ENCODE measurements at regions not wholly inside any gene's neighbourhood (a gene's known extent, or its start where the extent isn't known, plus 50 kb on each side); places are given as distances from the start of the nearest gene placed in this dataset.

- ATAC-seq: no peak
- H3K27me3 ChIP-seq: peaks cover 0 to 3% (median 0%) of the 10 kb centered on the region in 3 donors
- intact Hi-C loops (cut with DNase I; ENCODE audit: low total_unique reads) (no loop called here), in situ Hi-C loops (cut with MboI; ENCODE audit: low sequenced_read_pairs in 4 of 4) (no loop called here)
- H3K9me3 ChIP-seq: no peaks in the 10 kb centered on the region
- TF ChIP-seq CTCF (IDR thresholded peaks at IDR 0.05 in 4 of 5, conservative IDR thresholded peaks at IDR 0.05 in 1 of 5): no peak
- no peak for TF ChIP-seq POLR2A (IDR thresholded peaks at IDR 0.05)
- no peak overlapping the region for H3K4me3 ChIP-seq
- H3K36me3 ChIP-seq: no peaks in the 10 kb centered on the region
- no peak for DNase-seq
- H3K27ac ChIP-seq: no peak overlapping the region
- H3K4me1 ChIP-seq: no peaks in the 10 kb centered on the region
These were observed 168.0 kb upstream of the ALKAL2 start for GRCh38 chr2:455913-456312.

- Histone ChIP-seq H3K27ac (no peak overlapping the region), H3K9me3 (no peaks in the 10 kb centered on the region), H3K4me1 (no peaks in the 10 kb centered on the region), H3K4me3 (no peak overlapping the region), H3K27me3 (peaks cover 0 to 3% (median 0%) of the 10 kb centered on the region in 3 donors), H3K36me3 (no peaks in the 10 kb centered on the region)
- in situ Hi-C loops (cut with MboI; ENCODE audit: low sequenced_read_pairs in 4 of 4): no loop called here
- ATAC-seq: no peak
- TF ChIP-seq CTCF (IDR thresholded peaks at IDR 0.05 in 4 of 5, conservative IDR thresholded peaks at IDR 0.05 in 1 of 5) (no peak), POLR2A (IDR thresholded peaks at IDR 0.05) (no peak)
- no peak for DNase-seq
- intact Hi-C loops (cut with DNase I; ENCODE audit: low total_unique reads): no loop called here
These were observed 167.3 kb upstream of the ALKAL2 start for GRCh38 chr2:455015-455705.

GRCh38 chr2:453132-453531 lies 165.2 kb upstream of the ALKAL2 start:
- ATAC-seq (no peak), DNase-seq (no peak)
- intact Hi-C loops (cut with DNase I; ENCODE audit: low total_unique reads): no loop called here
- in situ Hi-C loops (cut with MboI; ENCODE audit: low sequenced_read_pairs in 4 of 4): no loop called here
- TF ChIP-seq POLR2A (IDR thresholded peaks at IDR 0.05) (no peak), CTCF (IDR thresholded peaks at IDR 0.05 in 4 of 5, conservative IDR thresholded peaks at IDR 0.05 in 1 of 5) (no peak)
- Histone ChIP-seq H3K27me3 (peaks cover 0 to 3% (median 0%) of the 10 kb centered on the region in 3 donors), H3K4me1 (no peaks in the 10 kb centered on the region), H3K27ac (no peak overlapping the region), H3K9me3 (no peaks in the 10 kb centered on the region), H3K4me3 (no peak overlapping the region), H3K36me3 (no peaks in the 10 kb centered on the region)

- Histone ChIP-seq H3K9me3 (no peaks in the 10 kb centered on the region), H3K36me3 (no peaks in the 10 kb centered on the region), H3K27me3 (peaks cover 0 to 3% (median 0%) of the 10 kb centered on the region in 3 donors), H3K27ac (no peak overlapping the region), H3K4me3 (no peak overlapping the region), H3K4me1 (no peaks in the 10 kb centered on the region)
- no peak for TF ChIP-seq POLR2A (IDR thresholded peaks at IDR 0.05)
- no peak for TF ChIP-seq CTCF (IDR thresholded peaks at IDR 0.05 in 4 of 5, conservative IDR thresholded peaks at IDR 0.05 in 1 of 5)
- DNase-seq (no peak), ATAC-seq (no peak)
- in situ Hi-C loops (cut with MboI; ENCODE audit: low sequenced_read_pairs in 4 of 4): no loop called here
- intact Hi-C loops (cut with DNase I; ENCODE audit: low total_unique reads): no loop called here
These were observed 163.6 kb upstream of the ALKAL2 start for GRCh38 chr2:451495-451894.

All from gastrocnemius medialis (tissue), 4 donors.